NCI-H2196 (cell line): ENCODE measurements at regions not wholly inside any gene's neighbourhood (a gene's known extent, or its start where the extent isn't known, plus 50 kb on each side); places are given as distances from the start of the nearest gene placed in this dataset.
"Not testable (repeated sequence)": the region's sequence is repeated elsewhere in the genome, so short reads cannot be mapped to it uniquely, and the experiment has no call there.

Experiments used
- DNase-seq: peaks from one replicate; lab custom pipeline; 2025; ENCODE audit not compliant: unreplicated experiment; lab: John Stamatoyannopoulos, UW

DNA sequence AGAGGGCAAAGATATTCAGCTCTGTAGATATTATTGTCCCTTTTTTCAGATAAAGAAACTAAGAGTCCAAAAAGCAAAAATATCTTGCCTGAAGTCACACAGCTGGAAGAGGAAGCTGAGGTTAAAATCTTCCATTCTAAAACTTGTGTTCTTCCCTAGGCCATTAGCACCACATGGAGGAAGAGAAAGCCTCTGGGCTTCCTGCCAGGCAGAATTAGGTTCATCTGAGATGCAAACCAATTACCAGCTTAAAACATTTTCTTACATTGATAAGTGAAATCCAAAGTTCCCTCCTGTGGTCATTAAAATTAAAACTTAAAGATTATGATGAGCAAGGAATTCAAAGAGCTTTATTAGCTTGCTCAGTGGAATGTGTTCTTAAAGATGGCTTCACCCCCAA, 235.3 kb upstream of the SETMAR start:
- no peak for DNase-seq

GRCh38 chr3:4069796-4070195, 233.4 kb upstream of the SETMAR start:
- DNase-seq: no peak

- no peak for DNase-seq
Measured at GRCh38 chr3:4071481-4072184, 231.5 kb upstream of the SETMAR start.

DNA sequence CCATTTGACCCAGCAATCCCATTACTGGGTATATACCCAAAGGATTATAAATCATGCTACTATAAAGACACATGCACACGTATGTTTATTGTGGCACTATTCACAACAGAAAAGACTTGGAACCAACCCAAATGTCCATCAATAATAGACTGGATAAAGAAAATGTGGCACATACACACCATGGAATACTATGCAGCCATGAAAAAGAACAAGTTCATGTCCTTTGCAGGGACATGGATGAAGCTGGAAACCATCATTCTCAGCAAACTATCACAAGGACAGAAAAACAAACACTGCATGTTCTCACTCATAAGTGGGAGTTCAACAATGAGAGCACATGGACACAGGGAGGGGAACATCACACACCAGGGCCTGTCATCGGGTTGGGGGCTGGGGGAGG, 225.9 kb upstream of the SETMAR start:
- not testable (repeated sequence) for DNase-seq

DNA sequence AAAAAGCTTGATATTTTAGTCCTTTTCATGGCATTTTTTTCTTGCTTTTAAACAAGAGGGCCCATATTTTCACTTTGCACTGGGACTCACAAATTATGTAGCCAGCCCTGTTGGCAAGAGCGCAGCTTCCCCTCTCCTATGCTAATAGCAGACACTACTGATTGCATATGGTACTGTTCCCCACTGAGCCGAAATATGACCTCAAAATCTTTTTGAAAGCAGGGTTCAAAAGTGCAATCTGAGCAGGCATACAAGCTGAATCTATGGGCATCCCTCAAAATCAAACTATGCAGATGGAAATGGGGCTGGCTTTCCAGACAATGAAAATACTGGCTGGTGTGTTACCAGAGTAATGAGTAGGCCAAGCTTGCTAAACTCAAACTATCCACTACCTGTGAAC, 225.2 kb upstream of the SETMAR start:
- DNase-seq: no peak

DNA sequence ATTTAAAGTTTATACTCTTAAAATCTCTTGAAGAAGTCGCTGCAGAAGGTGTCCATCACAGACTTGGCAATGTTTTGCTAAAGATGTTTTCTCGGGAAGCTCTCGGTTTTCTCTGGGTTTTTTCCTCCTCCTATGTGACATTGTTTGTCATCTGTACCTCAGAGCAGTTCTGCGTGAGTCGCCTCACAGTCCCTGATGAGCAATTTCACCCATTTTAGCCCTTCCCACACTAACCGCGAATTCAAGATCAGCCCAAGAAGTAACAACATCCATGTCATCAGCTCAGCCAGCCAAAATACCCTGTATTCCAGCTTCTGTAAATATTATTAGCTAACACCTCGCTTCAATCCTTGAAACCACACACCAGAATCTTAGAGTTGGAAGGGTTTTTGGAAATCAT, 224.3 kb upstream of the SETMAR start:
- no peak for DNase-seq

DNA sequence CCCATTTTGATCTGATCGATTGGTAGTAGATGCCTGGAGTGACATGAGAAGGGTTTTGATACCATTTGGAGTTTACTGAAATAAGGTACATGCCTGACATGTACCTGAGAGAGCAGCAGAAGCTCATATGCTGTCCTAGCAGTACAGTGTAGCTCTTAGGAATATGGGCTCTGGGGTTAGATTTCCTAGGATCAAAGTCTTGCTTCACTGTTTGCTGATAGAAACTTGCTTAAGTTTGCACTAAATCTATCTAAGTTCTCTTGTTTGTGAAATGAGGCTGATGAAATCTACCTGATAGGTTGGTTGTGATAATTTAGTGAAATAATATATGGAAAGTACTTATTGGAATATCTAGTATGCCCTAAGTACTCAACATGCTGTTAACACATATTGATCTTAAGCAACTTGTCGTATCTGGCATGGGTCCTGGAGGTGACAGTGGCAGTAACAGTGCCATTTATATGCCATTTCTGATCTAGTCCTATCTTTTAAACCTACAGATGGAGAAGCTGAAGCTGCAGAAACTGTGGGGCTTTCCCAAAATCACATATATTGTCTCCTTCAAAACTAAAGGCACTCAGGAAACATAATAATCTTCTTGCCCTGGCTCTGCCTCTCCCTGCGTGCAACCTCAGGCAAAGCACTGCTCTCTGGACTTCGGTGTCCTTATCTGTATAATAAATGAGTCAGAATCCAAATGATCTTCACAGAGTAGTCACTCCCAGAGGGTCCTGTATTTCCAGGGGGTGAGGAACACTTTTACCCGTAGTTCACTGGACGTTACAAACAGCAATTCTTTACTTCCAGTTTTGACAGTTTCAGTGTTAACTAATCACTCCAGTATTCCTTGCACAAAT, 223.6 kb upstream of the SETMAR start:
- DNase-seq: no peak

- no peak for DNase-seq
Measured at GRCh38 chr3:4083225-4084015, 219.7 kb upstream of the SETMAR start.

DNA sequence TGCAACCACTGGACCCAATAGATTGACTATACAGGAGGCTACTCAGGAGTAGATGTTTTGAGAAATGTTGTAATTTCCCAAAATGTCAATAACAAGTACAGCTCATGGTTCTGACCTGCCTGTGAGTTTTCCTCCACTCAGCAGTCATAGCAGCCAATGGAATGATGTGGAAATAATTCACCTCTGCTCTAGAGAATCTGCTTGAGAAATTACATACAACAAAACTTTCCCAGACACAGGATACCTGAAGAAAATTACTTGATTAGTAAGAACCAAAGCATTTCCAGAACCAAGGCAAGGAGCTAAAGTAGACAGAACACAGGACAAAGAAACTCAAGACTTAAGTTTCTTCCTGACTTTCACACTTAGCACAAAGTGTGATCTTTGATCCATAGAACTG, 218.9 kb upstream of the SETMAR start:
- DNase-seq: no peak

GRCh38 chr3:4086662-4087061, 216.5 kb upstream of the SETMAR start:
- DNase-seq: not testable (repeated sequence)

- DNase-seq: no peak
Measured at GRCh38 chr3:4091786-4092185, 211.4 kb upstream of the SETMAR start.

DNA sequence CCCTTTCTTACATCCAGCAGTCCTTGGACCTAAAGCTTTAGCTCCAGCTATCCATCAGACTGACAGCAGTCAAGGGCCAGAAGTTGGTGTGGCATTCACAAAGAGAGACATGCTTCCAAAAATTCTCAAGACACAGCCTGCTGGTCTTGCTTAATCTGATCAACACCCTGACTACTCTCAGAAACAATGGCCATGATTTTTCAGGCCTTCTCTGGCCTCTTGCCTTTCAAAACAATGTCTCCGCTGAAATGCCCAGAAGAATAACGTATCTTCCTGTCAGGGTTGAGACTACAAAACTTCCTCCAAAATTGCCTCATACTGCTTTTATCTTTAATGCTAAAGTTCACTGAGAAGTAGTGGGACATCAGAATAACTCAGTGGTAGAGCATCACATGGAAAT, 205.4 kb upstream of the SETMAR start:
- no peak for DNase-seq

GRCh38 chr3:4099607-4100006, 203.6 kb upstream of the SETMAR start:
- no peak for DNase-seq

- DNase-seq: no peak
Measured at GRCh38 chr3:4107430-4107829, 195.7 kb upstream of the SETMAR start.

GRCh38 chr3:4113811-4114522, 189.2 kb upstream of the SETMAR start:
- DNase-seq: no peak

DNA sequence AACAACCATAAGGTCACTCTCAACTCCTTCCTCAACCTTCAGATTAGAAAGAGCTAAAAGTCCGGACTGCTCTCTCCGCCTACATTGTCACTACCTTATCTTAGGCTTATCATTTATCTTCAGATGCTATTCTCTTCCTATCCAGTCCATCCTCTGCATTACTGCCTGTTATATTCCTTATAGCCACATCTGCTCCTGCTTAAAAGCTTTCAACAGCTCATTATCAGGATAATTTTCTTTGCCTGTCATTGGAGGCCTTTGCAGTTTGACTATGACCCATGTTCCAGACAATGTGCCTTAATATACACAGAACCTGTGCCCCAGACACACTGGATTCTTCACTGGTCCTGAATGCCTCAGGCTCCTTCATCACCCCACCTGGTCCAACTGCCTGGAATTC, 184.1 kb upstream of the SETMAR start:
- no peak for DNase-seq

DNA sequence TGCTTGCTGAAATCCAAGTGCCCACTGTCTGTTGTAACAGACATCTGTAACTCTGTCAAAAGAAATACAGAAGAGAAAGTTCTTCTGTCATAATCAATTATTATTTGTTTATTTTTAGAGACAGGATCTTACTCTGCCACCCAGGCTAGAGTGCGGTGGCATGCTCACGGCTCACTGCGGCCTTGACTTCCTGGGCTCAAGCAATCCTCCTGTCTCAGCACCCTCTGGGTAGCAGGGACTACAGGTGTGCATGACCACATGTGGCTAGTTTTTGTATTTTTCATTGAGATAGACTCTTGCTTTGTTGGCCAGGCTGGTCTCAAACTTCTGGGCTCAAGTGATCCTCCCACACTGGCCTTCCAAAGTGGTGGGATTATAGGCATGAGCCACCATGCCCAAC, 177.6 kb upstream of the SETMAR start:
- no peak for DNase-seq

DNA sequence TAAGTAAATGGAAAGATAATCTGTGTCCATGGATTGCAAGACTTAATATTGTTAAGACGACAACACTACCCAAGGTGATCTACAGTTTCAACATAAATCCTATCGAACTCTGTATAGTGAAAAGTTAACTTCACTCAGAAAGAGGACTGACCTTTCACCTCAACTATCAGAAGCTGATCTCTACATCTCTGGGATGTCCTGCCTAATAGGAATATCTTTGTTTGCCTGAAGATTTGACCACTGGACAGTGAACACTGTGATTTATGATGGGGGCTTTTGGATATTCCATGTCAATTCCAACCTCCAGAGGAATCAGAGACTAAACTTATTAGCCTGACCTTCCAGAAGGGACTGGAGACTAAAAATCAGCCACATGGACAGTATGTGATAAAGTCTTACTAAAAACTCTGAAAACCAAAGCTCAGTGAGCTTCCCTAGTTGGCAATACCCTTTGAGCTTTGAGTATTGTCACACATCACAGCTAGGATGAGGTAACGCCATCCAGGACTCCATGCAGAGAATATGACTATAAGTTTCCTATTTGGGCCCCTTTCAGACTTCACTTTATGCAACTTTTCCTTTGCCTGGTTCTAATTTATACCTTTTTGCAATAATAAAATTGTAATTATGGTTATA, 164.9 kb upstream of the SETMAR start:
- no peak for DNase-seq

- no peak for DNase-seq
Measured at GRCh38 chr3:4138786-4139431, 164.3 kb upstream of the SETMAR start.

- no peak for DNase-seq
Measured at GRCh38 chr3:4139462-4140140, 163.6 kb upstream of the SETMAR start.
